Spinal cord (tissue), 9 donors: ENCODE measurements at regions not wholly inside any gene's neighbourhood (a gene's known extent, or its start where the extent isn't known, plus 50 kb on each side); places are given as distances from the start of the nearest gene placed in this dataset.
"Not testable (repeated sequence)": the region's sequence is repeated elsewhere in the genome, so short reads cannot be mapped to it uniquely, and the experiment has no call there.

Source experiments
- DNase-seq, 6 donors: peaks; one replicate each; pipeline versions ENCODE4 v3.0.0 to v3.0.0-alpha.2; 2013 to 2015; ENCODE audit warnings: low spot score in 6 of 6, low read depth in 4 of 6
- H3K27ac ChIP-seq: one replicate; pipeline ENCODE4 v1.5.1; 2013; ENCODE audit warnings: low read depth, low read length, control low read depth
- H3K27me3 ChIP-seq: one replicate; pipeline ENCODE4 v1.6.1; 2013; ENCODE audit warnings: low read length; ENCODE audit not compliant: control insufficient read depth, insufficient read depth
- H3K36me3 ChIP-seq: one replicate; pipeline ENCODE4 v1.6.1; 2013; ENCODE audit warnings: low read length; ENCODE audit not compliant: control insufficient read depth, insufficient read depth
- H3K4me1 ChIP-seq: one replicate; pipeline ENCODE4 v1.6.1; 2013; ENCODE audit warnings: low read length; ENCODE audit not compliant: control insufficient read depth, insufficient read depth
- H3K4me3 ChIP-seq: one replicate; pipeline ENCODE4 v1.5.1; 2013; ENCODE audit warnings: low read depth, low read length, control low read depth
- H3K9me3 ChIP-seq: one replicate; pipeline ENCODE4 v1.6.1; 2013; ENCODE audit warnings: low read length; ENCODE audit not compliant: control insufficient read depth, insufficient read depth
- WGBS: methylation state at CpG from one replicate; pipeline ENCODE4 v1.1.5; 2013; ENCODE audit warnings: missing lambda C conversion rate; ENCODE audit not compliant: insufficient coverage; 5-methylcytosine and 5-hydroxymethylcytosine counted together
- donor health status: healthy.

- no peaks in the 10 kb centered on the region for H3K27me3 ChIP-seq
- 63% methylated on average over 2 of the region's 4 CpGs for WGBS
- no peaks in the 10 kb centered on the region for H3K36me3 ChIP-seq
- no peak overlapping the region for H3K4me3 ChIP-seq
- no peak overlapping the region for H3K27ac ChIP-seq
- H3K9me3 ChIP-seq, result no peaks in the 10 kb centered on the region
- DNase-seq, result no peak
- H3K4me1 ChIP-seq, result peaks cover 3% of the 10 kb centered on the region
These were observed 142.4 kb upstream of the NRIP1 start for GRCh38 chr21:15207231-15207630.

GRCh38 chr21:15207635-15208370 lies 143.0 kb upstream of the NRIP1 start:
- no peaks in the 10 kb centered on the region for H3K27me3 ChIP-seq
- peaks cover 3% of the 10 kb centered on the region for H3K4me1 ChIP-seq
- no peaks in the 10 kb centered on the region for H3K36me3 ChIP-seq
- no peak for DNase-seq
- H3K27ac ChIP-seq, result no peak overlapping the region
- no peak overlapping the region for H3K4me3 ChIP-seq
- WGBS, result 94% methylated on average over 13 of the region's 13 CpGs
- no peaks in the 10 kb centered on the region for H3K9me3 ChIP-seq

- Histone ChIP-seq H3K4me1 (peaks cover 3% of the 10 kb centered on the region), H3K27me3 (no peaks in the 10 kb centered on the region), H3K36me3 (no peaks in the 10 kb centered on the region), H3K4me3 (no peak overlapping the region), H3K27ac (no peak overlapping the region), H3K9me3 (no peaks in the 10 kb centered on the region)
- no peak for DNase-seq
- WGBS, result 100% methylated on average over 2 of the region's 4 CpGs
These were observed 144.0 kb upstream of the NRIP1 start for GRCh38 chr21:15208786-15209185.

- DNase-seq, result no peak
- no peaks in the 10 kb centered on the region for H3K36me3 ChIP-seq
- no peaks in the 10 kb centered on the region for H3K9me3 ChIP-seq
- H3K4me1 ChIP-seq, result peaks cover 3% of the 10 kb centered on the region
- H3K27me3 ChIP-seq, result no peaks in the 10 kb centered on the region
- no peak overlapping the region for H3K4me3 ChIP-seq
- H3K27ac ChIP-seq, result no peak overlapping the region
These were observed 144.4 kb upstream of the NRIP1 start for GRCh38 chr21:15209224-15209623.

GRCh38 chr21:15210235-15210678 lies 145.5 kb upstream of the NRIP1 start:
- no peaks in the 10 kb centered on the region for H3K27me3 ChIP-seq
- H3K36me3 ChIP-seq, result no peaks in the 10 kb centered on the region
- no peak overlapping the region for H3K4me3 ChIP-seq
- H3K9me3 ChIP-seq, result no peaks in the 10 kb centered on the region
- WGBS, result 69% methylated on average over 2 of the region's 3 CpGs
- DNase-seq, result no peak
- peaks cover 3% of the 10 kb centered on the region for H3K4me1 ChIP-seq
- H3K27ac ChIP-seq, result no peak overlapping the region

- Histone ChIP-seq H3K27ac (no peak overlapping the region), H3K36me3 (no peaks in the 10 kb centered on the region), H3K27me3 (no peaks in the 10 kb centered on the region), H3K4me3 (no peak overlapping the region), H3K9me3 (no peaks in the 10 kb centered on the region), H3K4me1 (peaks cover 3% of the 10 kb centered on the region)
- 69% methylated on average over 3 of the region's 5 CpGs for WGBS
- no peak for DNase-seq
These were observed 146.8 kb upstream of the NRIP1 start for GRCh38 chr21:15211491-15212133.

- Histone ChIP-seq H3K4me3 (no peak overlapping the region), H3K27ac (no peak overlapping the region), H3K9me3 (no peaks in the 10 kb centered on the region), H3K27me3 (no peaks in the 10 kb centered on the region), H3K36me3 (no peaks in the 10 kb centered on the region), H3K4me1 (peaks cover 3% of the 10 kb centered on the region)
- DNase-seq, result no peak
- no CpG with 5 or more reads among the region's 2 CpGs for WGBS
These were observed 147.4 kb upstream of the NRIP1 start for GRCh38 chr21:15212206-15212605.

- H3K27ac ChIP-seq, H3K27me3 ChIP-seq, DNase-seq, H3K36me3 ChIP-seq, H3K4me1 ChIP-seq, H3K9me3 ChIP-seq, H3K4me3 ChIP-seq: not testable (repeated sequence)
- 97% methylated on average over 6 of the region's 23 CpGs for WGBS
These were observed 153.7 kb upstream of the NRIP1 start for GRCh38 chr21:15218476-15218875.

GRCh38 chr21:15219039-15219438 lies 154.2 kb upstream of the NRIP1 start:
- H3K4me3 ChIP-seq, result no peak overlapping the region
- H3K9me3 ChIP-seq, result no peaks in the 10 kb centered on the region
- no peak overlapping the region for H3K27ac ChIP-seq
- no peaks in the 10 kb centered on the region for H3K4me1 ChIP-seq
- WGBS, result 88% methylated on average over 3 of the region's 5 CpGs
- no peaks in the 10 kb centered on the region for H3K27me3 ChIP-seq
- no peaks in the 10 kb centered on the region for H3K36me3 ChIP-seq
- DNase-seq, result no peak

GRCh38 chr21:15219894-15220293 lies 155.1 kb upstream of the NRIP1 start:
- Histone ChIP-seq H3K36me3 (no peaks in the 10 kb centered on the region), H3K4me1 (no peaks in the 10 kb centered on the region), H3K4me3 (no peak overlapping the region), H3K9me3 (no peaks in the 10 kb centered on the region), H3K27ac (no peak overlapping the region), H3K27me3 (no peaks in the 10 kb centered on the region)
- 80% methylated on average over 1 of the region's 6 CpGs for WGBS
- DNase-seq, result no peak
